GM23338 (cell line): ENCODE measurements at regions not wholly inside any gene's neighbourhood (a gene's known extent, or its start where the extent isn't known, plus 50 kb on each side); places are given as distances from the start of the nearest gene placed in this dataset.

Experiments
- CREB1 ChIP-seq: fragments of 250-450 bp; sonication (Bioruptor Pico); IDR thresholded peaks from 2 replicates; pipeline ENCODE4 v1.5.0; 2020; ENCODE audit warnings: low read depth, mild to moderate bottlenecking, moderate library complexity
- EZH2 ChIP-seq: fragments of 200-600 bp; sonication (generic); IDR thresholded peaks from one replicate; pipeline ENCODE4 v1.8.0; 2017; ENCODE audit warnings: antibody characterized with exemption, mild to moderate bottlenecking, low read depth; ENCODE audit not compliant: unreplicated experiment
- EZH2phosphoT487 ChIP-seq: fragments of 200-600 bp; sonication (generic); IDR thresholded peaks from one replicate; pipeline ENCODE4 v1.8.1; 2018; ENCODE audit warnings: antibody characterized with exemption; ENCODE audit not compliant: unreplicated experiment
- JUNB ChIP-seq: IDR thresholded peaks from one replicate; pipeline ENCODE4 v1.6.1; 2016; ENCODE audit warnings: antibody characterized with exemption; ENCODE audit not compliant: unreplicated experiment
- POLR2AphosphoS5 ChIP-seq: IDR thresholded peaks from 2 replicates; pipeline ENCODE4 v1.6.1; 2016; ENCODE audit warnings: antibody characterized with exemption, low read depth
- TF ChIP-seq, protein P1 (sequence below), 2 experiments: fragments of 200-600 bp in 1 of 2; sonication (generic) in 1 of 2; conservative IDR thresholded peaks; 2 replicates each; pipeline versions ENCODE4 v1.5.1 to v1.6.1; 2016 to 2017; ENCODE audit warnings: antibody characterized with exemption in 2 of 2, low read depth in 2 of 2, mild to moderate bottlenecking in 2 of 2, moderate library complexity in 1 of 2

- no peak for TF ChIP-seq POLR2AphosphoS5
- TF ChIP-seq, protein P1, sequence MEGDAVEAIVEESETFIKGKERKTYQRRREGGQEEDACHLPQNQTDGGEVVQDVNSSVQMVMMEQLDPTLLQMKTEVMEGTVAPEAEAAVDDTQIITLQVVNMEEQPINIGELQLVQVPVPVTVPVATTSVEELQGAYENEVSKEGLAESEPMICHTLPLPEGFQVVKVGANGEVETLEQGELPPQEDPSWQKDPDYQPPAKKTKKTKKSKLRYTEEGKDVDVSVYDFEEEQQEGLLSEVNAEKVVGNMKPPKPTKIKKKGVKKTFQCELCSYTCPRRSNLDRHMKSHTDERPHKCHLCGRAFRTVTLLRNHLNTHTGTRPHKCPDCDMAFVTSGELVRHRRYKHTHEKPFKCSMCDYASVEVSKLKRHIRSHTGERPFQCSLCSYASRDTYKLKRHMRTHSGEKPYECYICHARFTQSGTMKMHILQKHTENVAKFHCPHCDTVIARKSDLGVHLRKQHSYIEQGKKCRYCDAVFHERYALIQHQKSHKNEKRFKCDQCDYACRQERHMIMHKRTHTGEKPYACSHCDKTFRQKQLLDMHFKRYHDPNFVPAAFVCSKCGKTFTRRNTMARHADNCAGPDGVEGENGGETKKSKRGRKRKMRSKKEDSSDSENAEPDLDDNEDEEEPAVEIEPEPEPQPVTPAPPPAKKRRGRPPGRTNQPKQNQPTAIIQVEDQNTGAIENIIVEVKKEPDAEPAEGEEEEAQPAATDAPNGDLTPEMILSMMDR (conservative IDR thresholded peaks at IDR 0.05; ENCODE audit: low read depth in 2 of 2), result no peak
- no peak for TF ChIP-seq CREB1
- TF ChIP-seq EZH2, result no peak
- no peak for TF ChIP-seq EZH2phosphoT487
- no peak for TF ChIP-seq JUNB
These were observed 53.2 kb upstream of the PJA1 start for GRCh38 chrX:69218407-69218997.
